D721Med (cell line): ENCODE measurements at regions not wholly inside any gene's neighbourhood (a gene's known extent, or its start where the extent isn't known, plus 50 kb on each side); places are given as distances from the start of the nearest gene placed in this dataset.

Experiments
- DNase-seq: peaks from one replicate; pipeline ENCODE4 v3.0.0; 2011; ENCODE audit warnings: low spot score; ENCODE audit not compliant: insufficient read length
- FAIRE-seq: peaks from 2 replicates; lab custom pipeline; 2011; peaks lifted over from hg19 to GRCh38; lab: Jason Lieb, UNC
- CTCF ChIP-seq: IDR thresholded peaks from 2 replicates; pipeline ENCODE4 v1.5.1; 2012; ENCODE audit warnings: mild to moderate bottlenecking, control low read depth; ENCODE audit not compliant: insufficient read depth; ENCODE audit errors: missing control alignments

GRCh38 chr15:93143186-93143585, 54.2 kb upstream of the RGMA start:
- FAIRE-seq (no peak), DNase-seq (no peak)
- no peak for TF ChIP-seq CTCF

GRCh38 chr15:93141371-93141794, 52.4 kb upstream of the RGMA start:
- FAIRE-seq (no peak), DNase-seq (no peak)
- TF ChIP-seq CTCF = no peak

GRCh38 chr15:93139436-93139835, 50.4 kb upstream of the RGMA start:
- no peak for TF ChIP-seq CTCF
- FAIRE-seq (no peak), DNase-seq (no peak)

GRCh38 chr15:93138681-93139250, 49.8 kb upstream of the RGMA start:
- FAIRE-seq (no peak), DNase-seq (no peak)
- TF ChIP-seq CTCF = no peak
